ENCODE measurements at regions not wholly inside any gene's neighbourhood (a gene's known extent, or its start where the extent isn't known, plus 50 kb on each side); places are given as distances from the start of the nearest gene placed in this dataset.

DNA sequence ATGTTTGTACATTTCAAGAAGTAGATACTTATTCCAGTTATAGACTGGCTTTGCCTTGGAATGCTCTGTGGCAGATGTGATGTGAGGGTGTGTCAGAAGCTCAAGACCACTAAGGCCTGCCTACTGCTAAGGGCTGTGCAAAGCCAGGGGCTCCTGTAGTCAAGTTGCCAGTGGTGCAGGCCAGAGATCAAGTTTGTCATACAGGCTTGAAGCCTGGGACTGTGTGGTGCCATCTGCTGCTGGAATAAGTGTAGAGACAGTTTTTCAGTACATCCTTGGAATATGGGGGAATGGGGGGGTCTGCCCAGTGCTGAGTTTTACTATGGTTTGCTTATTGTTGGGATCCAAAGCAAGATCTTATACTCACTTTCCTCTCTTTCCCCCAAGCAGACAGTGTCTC, 649.9 kb upstream of the FOXG1 start:
- Histone ChIP-seq H3K4me2 (ENCODE audit: low read length) (no peak overlapping the region), H4K20me1 (ENCODE audit: insufficient read depth) (no peaks in the 10 kb centered on the region), H3K9me2 (ENCODE audit: insufficient read depth, low read length) (no peaks in the 10 kb centered on the region), H3K27ac (ENCODE audit: low read length) (no peak overlapping the region), H2AFZ (ENCODE audit: low read depth, low read length) (no peak overlapping the region), H3K27me3 (ENCODE audit: insufficient read depth, low read depth, low read length) (no peaks in the 10 kb centered on the region), H3K9ac (ENCODE audit: low read length) (no peak overlapping the region), H3K36me3 (ENCODE audit: insufficient read depth, low read length) (no peaks in the 10 kb centered on the region), H3K79me2 (replicated peaks; ENCODE audit: insufficient read depth, low read length) (no peaks in the 10 kb centered on the region), H3F3A (ENCODE audit: insufficient read depth, low read length, poor library complexity, severe bottlenecking) (no peaks in the 10 kb centered on the region), H3K4me3 (ENCODE audit: low read length) (no peak overlapping the region), H3K9me3 (ENCODE audit: low read length) (no peaks in the 10 kb centered on the region)
- TF ChIP-seq EP300 (conservative IDR thresholded peaks at IDR 0.05; ENCODE audit: poor library complexity, severe bottlenecking) = no peak
- no peak for TF ChIP-seq SMC3 (conservative IDR thresholded peaks at IDR 0.05; ENCODE audit: poor library complexity)
- TF ChIP-seq, protein P1, sequence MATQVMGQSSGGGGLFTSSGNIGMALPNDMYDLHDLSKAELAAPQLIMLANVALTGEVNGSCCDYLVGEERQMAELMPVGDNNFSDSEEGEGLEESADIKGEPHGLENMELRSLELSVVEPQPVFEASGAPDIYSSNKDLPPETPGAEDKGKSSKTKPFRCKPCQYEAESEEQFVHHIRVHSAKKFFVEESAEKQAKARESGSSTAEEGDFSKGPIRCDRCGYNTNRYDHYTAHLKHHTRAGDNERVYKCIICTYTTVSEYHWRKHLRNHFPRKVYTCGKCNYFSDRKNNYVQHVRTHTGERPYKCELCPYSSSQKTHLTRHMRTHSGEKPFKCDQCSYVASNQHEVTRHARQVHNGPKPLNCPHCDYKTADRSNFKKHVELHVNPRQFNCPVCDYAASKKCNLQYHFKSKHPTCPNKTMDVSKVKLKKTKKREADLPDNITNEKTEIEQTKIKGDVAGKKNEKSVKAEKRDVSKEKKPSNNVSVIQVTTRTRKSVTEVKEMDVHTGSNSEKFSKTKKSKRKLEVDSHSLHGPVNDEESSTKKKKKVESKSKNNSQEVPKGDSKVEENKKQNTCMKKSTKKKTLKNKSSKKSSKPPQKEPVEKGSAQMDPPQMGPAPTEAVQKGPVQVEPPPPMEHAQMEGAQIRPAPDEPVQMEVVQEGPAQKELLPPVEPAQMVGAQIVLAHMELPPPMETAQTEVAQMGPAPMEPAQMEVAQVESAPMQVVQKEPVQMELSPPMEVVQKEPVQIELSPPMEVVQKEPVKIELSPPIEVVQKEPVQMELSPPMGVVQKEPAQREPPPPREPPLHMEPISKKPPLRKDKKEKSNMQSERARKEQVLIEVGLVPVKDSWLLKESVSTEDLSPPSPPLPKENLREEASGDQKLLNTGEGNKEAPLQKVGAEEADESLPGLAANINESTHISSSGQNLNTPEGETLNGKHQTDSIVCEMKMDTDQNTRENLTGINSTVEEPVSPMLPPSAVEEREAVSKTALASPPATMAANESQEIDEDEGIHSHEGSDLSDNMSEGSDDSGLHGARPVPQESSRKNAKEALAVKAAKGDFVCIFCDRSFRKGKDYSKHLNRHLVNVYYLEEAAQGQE (IDR thresholded peaks at IDR 0.05; ENCODE audit: borderline replicate concordance) = no peak
- no peak for TF ChIP-seq POLR2AphosphoS5 (IDR thresholded peaks at IDR 0.05)
- TF ChIP-seq, protein P2, sequence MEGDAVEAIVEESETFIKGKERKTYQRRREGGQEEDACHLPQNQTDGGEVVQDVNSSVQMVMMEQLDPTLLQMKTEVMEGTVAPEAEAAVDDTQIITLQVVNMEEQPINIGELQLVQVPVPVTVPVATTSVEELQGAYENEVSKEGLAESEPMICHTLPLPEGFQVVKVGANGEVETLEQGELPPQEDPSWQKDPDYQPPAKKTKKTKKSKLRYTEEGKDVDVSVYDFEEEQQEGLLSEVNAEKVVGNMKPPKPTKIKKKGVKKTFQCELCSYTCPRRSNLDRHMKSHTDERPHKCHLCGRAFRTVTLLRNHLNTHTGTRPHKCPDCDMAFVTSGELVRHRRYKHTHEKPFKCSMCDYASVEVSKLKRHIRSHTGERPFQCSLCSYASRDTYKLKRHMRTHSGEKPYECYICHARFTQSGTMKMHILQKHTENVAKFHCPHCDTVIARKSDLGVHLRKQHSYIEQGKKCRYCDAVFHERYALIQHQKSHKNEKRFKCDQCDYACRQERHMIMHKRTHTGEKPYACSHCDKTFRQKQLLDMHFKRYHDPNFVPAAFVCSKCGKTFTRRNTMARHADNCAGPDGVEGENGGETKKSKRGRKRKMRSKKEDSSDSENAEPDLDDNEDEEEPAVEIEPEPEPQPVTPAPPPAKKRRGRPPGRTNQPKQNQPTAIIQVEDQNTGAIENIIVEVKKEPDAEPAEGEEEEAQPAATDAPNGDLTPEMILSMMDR (IDR thresholded peaks at IDR 0.05; ENCODE audit: poor library complexity, severe bottlenecking) = no peak
- no peak for TF ChIP-seq MXI1 (conservative IDR thresholded peaks at IDR 0.05; ENCODE audit: poor library complexity, severe bottlenecking)
- TF ChIP-seq RAD21 (conservative IDR thresholded peaks at IDR 0.05) = no peak
- no peak for TF ChIP-seq EZH2 (IDR thresholded peaks at IDR 0.05; ENCODE audit: borderline replicate concordance, insufficient read depth, low read length, poor library complexity, severe bottlenecking)
- TF ChIP-seq TAF1 (IDR thresholded peaks at IDR 0.05; ENCODE audit: low read depth) = no peak

DNA sequence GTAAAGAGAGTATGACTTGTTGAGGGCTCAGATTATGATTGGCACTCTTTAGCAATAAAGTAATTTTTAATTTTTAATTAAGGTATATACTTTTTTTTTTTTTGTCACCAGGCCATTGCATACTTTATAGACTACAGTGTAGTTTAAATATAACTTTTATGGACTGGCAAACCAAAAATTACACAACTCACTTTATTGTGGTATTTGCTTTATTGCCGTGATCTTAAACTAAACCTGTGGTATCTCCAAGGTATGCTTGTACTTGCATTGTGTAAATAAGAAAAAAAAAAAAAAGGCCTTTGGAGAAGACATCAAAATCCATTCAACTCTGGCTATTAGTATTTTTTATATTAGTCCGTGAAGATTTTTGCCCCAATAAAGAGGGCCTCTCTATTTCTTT, 646.7 kb upstream of the FOXG1 start:
- H3K9me2 ChIP-seq (ENCODE audit: insufficient read depth, low read length) = no peaks in the 10 kb centered on the region
- no peaks in the 10 kb centered on the region for H3K79me2 ChIP-seq (replicated peaks; ENCODE audit: insufficient read depth, low read length)
- no peak overlapping the region for H2AFZ ChIP-seq (ENCODE audit: low read depth, low read length)
- no peaks in the 10 kb centered on the region for H4K20me1 ChIP-seq (ENCODE audit: insufficient read depth)
- no peaks in the 10 kb centered on the region for H3K27me3 ChIP-seq (ENCODE audit: insufficient read depth, low read depth, low read length)
- no peaks in the 10 kb centered on the region for H3K9me3 ChIP-seq (ENCODE audit: low read length)
- TF ChIP-seq, protein P1 (IDR thresholded peaks at IDR 0.05; ENCODE audit: borderline replicate concordance) = no peak
- no peak for TF ChIP-seq EZH2 (IDR thresholded peaks at IDR 0.05; ENCODE audit: borderline replicate concordance, insufficient read depth, low read length, poor library complexity, severe bottlenecking)
- H3K36me3 ChIP-seq (ENCODE audit: insufficient read depth, low read length) = no peaks in the 10 kb centered on the region
- H3K27ac ChIP-seq (ENCODE audit: low read length) = no peak overlapping the region
- no peaks in the 10 kb centered on the region for H3F3A ChIP-seq (ENCODE audit: insufficient read depth, low read length, poor library complexity, severe bottlenecking)
- no peak overlapping the region for H3K4me3 ChIP-seq (ENCODE audit: low read length)
- no peak overlapping the region for H3K4me2 ChIP-seq (ENCODE audit: low read length)
- H3K9ac ChIP-seq (ENCODE audit: low read length) = no peak overlapping the region
